ENCODE measurements at regions not wholly inside any gene's neighbourhood (a gene's known extent, or its start where the extent isn't known, plus 50 kb on each side); places are given as distances from the start of the nearest gene placed in this dataset.
A peak's percentile ranks its signal among the peaks of the same experiment; 100 is the strongest.

- DNase-seq (ENCODE audit: low read depth): no peak
Measured at GRCh38 chr15:23514484-23514883, 51.0 kb upstream of the MKRN3 start.

- DNase-seq (ENCODE audit: low read depth): no peak
Measured at GRCh38 chr15:23506762-23507161, 58.7 kb upstream of the MKRN3 start.

- no peak for DNase-seq (ENCODE audit: low read depth)
Measured at GRCh38 chr15:23503980-23504379, 56.9 kb upstream of the GOLGA6L2 start.

- no peak for DNase-seq (ENCODE audit: low read depth)
Measured at GRCh38 chr15:23503576-23503975, 56.5 kb upstream of the GOLGA6L2 start.

- DNase-seq (ENCODE audit: low read depth): peak; percentile 9
Measured at GRCh38 chr15:23497710-23498111, 50.7 kb upstream of the GOLGA6L2 start.

All from Daoy (cell line).